Stimulated activated CD4-positive, alpha-beta T cell treated with anti-CD3 and anti-CD28 coated beads, Interleukin-4, amount 100 ng/mL, for 24 hours (primary cell): ENCODE measurements at regions not wholly inside any gene's neighbourhood (a gene's known extent, or its start where the extent isn't known, plus 50 kb on each side); places are given as distances from the start of the nearest gene placed in this dataset.

Experiments used
- DNase-seq: peaks from one replicate; pipeline ENCODE4 v3.0.0-alpha.2; 2020

DNA sequence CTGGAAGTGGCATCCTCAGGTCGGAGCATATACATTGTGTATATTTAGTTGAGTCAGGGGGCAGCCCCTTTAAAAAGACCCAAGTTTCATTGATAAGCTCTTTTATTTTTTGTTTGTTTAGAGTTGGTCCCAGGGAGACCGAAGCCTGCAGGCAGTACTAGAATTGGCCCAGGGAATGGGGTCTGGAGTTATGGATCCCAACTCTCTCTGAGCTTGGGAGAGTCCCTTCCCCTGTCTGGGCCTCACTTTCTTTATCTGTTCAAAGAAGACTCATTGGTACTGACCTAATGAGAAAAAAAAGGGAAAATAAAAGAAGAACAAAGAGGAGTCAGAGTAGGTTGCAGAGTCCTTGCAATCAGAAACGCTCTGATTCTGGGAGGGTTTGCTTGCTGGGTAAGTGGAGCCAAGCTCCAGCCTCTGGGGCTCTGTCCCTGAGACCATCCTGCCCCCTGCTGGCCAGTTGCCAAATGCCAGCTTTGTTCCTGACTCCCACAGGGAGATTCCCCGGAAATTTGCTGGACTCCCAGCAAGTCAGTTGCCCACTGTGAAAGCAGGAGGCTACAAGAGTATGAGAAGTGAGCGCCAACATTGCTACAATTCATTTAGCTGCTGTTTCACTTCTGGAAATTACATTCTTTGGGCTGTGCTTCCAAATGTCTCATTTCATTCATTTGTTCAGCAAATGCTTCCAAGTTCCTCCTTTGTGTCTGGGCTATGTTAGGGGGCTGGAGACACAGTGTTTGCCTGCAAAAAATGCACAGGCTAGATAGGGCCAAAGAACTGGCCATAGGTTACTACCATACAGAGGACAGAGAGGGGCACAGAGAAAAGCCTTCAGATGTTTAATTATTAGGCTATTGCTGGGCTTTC is 156.2 kb downstream of the MELK start:
- DNase-seq: peak; percentile 71

DNA sequence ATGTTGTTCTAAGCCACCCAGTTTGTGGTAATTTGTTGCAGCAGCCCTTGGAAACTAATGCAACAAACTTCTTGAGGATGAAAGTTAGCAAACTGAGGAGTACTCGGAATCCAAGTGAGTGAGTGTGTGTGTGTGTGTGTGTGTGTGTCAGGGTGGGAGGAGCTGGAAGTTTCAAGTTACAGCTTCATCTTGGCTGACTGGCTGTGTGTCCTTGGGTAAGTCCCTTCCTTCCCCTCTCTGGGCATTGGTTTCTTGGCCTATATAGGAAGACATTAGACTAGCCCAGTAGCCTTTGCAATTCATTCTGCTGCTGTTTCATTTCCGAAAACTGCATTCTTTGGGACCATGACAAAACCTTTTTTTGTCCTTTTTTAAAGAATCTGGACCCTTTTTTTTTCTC is 157.2 kb downstream of the MELK start:
- DNase-seq: no peak

DNA sequence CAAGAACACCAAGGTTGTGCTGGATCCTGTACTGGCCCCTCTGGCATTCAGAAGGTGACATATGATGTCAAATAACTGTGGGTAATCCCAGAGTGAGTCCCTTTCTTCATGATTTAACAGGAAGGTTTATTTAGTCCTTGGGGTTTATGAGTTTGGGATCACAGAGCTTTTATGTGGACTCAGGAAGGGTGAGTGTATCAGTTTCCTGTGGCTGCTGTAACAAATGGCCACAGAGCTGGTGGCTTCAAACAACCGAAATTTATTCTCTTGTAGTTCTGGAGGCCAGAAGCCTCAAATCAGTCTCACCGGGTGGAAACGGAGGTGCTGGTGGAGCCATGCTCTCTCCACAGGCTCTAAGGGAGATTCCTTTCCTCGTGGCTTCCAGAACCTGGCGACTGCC is 157.7 kb downstream of the MELK start:
- DNase-seq: no peak

DNA sequence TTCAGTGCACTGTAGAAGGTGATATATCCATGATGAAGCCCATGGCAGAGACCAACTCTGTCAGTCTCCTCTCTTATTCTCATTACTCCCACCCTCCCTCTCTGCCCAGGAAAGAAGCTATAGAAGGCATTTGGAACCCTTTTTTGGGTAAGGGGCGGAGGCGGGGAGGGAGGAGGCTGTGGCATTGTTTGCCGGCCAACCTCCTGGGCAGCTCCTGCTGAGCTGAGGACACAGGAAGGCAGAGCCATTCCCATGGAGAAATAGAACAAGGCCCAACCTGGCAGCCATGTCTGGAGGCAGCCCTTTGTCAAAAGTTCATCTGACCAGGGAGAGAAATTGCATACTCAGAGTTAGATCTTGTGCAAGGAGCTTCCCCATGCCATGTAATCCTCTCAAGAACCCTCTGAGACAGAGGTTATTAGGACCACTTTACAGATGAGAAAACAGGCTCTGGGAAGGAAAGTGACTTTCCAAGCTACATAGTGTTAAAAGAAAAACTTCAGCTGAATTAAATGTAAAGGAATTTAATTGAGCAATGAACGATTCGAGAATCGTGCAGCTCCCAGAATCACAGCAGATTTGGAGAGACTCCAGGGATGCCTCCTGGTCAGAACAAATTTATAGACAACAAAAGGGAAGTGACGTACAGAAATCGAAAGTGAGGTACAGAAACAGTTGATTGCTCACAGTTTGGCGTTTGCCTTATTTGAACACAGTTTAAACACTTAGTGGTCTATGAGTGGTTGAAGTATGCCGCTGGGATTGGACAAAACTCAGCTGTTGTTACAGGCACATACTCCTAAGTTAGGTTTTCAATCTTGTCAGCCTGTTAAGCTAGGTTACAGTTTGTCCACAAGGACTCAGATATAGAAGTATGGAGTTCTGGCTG is 158.6 kb downstream of the MELK start:
- DNase-seq: no peak

DNA sequence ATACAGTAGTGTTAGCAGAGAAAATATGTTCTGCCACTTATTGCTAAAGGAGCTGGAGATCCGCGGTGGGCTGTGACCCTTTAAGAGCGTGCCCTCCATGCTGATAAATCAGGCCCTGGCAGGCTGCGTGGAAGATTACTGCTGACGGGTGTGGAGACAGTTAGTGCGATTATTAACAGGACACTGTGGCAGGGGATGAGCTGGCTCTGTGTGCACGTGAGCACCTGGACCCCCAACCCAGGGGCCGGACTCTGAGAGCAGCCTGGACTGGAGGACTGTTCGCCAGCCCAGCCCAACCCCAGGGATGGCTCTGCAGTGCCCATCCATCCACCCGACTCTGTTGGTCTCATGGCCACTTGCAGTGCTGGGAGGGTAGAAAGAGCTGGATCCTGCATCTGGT is 162.0 kb downstream of the MELK start:
- no peak for DNase-seq

DNA sequence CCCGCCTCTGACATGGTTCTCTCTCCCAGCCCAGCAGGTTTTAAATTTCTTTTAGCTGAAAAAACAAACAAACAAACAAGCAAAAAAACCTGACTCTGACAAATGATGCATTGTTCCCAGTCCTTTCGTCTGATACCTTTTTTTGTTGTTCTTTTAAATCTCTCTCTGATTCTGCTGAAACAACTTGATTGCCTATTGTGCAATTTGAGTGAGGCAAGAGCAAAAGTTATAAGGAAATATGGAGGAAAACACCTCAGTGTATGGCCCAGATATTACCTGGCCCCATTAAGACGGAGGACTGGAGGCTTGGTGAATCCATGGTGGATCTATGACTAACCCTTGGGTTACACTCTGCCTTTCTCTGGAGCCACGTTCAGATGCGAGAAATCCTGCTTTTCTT is 164.0 kb downstream of the MELK start:
- DNase-seq: no peak

DNA sequence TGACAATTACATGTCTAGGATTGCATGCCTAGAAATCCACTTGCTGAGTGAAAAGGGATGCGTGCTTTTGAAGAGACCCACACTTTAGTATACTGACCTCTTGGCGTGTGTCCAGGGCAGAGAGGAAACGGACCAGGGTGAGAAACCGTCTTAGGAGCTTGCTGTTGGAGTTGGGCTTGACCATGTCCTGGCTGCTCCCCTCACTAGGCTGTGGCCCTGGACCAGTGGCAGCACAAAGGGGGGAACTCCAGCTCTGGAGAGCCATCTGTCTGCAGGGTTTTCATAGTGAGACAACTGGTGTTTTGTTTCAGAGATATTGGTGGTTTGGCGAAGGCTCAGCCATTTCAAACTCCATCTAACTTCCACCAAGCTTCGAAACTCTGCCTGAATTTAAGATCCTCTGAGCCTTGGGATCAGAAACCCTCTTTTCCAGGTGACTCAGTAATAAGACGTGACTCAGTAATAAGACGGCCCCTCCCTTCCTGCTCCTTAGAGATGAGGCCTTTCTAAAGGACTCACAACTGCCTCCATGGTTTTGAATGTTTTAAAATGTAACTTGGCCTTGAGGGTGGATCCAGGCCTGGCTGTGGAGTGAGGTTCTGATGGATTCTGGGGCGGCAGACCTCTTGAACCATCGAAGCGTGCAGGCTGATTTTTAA is 165.8 kb downstream of the MELK start:
- DNase-seq: no peak

DNA sequence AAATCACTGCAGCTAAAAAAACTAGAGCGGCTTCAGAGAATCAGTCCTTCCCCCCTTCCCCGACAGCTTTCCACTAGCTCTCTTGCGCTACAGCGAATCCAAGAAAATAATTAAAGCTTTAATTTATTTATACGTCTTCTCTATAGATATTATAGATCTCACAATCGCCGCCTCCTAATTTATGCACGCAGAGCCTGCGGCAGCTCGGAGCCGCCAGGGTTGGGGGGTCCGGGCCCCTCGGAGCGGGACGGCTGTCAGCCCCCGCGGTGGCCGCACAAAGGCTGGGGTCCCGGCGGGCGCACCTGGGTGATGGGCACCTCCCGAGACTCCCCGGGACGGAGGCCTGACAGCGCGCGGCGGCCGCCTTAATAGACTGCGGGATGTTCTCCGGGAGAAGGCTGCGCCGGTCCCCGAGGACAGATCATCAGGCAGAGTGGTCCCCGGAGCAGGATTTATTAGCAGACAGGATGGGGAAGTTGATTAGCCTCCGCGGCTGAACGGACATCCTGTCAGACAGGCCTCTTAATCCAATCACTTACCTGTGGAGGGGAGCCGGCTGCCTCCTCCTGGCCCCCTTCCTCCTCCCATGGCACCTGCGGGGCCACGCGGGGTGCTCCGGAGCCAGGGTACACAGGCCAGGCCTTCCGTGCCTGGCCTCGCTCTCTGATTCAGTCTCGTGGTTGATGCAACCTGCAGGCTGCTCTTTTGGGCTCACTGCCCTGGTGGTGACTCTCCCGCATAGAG is 166.8 kb downstream of the MELK start:
- DNase-seq: no peak

DNA sequence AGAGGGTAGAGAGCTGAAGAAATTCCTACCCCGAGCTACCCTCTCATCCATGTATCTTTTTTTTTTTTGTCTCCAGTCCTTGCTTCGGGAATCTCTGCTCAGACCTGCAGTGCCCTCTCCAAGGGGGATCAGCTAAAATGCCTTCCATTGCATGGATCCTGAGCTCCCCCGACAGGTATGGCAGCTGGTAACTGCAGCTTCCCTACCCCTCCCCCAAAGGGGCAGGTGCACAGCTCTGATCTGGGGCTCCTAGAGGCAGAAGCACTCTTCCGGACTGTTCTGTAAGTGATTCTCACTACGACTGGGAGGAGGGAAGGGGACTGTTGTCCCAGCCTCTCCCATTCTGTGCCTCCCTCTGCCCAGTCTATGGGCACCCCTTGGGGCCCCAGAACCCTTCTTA is 169.6 kb downstream of the MELK start:
- no peak for DNase-seq

DNA sequence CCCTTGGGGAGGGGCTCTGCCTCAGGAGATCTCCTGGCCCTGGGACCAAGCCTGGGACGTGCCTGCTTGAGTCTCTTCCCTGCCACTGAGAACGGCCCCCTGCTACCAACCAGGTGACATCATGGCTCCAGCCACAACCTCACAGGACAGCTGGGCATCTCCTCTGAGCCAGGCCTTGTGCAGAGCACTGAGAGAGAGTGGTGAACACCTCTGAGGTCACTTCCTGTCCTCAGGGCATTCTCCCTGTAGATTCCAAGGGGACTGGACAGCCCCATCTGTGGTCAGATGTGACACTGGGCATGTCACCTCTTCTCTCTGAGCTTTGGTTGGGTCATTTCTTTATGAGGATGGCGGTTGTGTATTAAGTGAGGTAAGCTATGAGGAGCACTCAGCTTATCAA is 172.0 kb downstream of the MELK start:
- no peak for DNase-seq

DNA sequence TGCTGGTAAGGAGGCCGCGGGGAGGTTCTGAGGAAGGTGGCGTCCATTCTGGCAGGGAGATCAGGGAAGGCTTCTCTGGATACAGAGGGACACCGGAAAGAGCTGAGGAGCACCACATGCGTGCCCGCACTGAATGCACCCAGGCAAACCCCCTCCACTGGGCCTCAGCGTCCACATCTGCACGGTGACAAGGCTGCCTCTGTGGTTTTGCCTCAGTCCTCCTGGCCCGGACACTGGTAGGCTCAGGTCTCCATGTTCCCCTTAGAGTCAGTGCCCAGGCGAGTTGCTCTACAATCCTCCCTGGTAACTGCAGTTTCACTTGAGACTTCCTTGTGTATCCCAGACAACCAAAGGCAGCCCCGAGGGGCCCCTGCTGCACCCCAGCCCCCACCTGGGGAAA is 173.3 kb downstream of the MELK start:
- DNase-seq: no peak

DNA sequence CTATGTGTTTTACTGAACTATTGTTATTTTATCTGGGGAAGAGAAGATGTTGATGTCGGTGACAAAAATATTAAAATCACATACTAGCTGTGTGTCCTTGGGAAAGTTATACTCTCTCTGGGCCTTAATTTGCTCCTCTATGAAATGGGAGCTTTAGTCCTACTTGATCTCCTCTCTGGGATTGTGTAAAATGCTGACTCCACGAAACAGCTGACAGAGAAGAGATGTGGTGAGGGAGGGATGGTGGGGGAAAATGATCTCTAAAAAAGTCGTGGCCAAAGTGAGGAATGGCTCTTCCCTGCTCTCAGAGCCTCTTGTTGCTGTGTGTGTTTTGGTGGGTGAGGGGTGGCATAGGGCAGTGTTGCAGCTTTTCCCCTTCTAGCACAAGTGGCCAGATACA is 173.7 kb downstream of the MELK start:
- DNase-seq: no peak

DNA sequence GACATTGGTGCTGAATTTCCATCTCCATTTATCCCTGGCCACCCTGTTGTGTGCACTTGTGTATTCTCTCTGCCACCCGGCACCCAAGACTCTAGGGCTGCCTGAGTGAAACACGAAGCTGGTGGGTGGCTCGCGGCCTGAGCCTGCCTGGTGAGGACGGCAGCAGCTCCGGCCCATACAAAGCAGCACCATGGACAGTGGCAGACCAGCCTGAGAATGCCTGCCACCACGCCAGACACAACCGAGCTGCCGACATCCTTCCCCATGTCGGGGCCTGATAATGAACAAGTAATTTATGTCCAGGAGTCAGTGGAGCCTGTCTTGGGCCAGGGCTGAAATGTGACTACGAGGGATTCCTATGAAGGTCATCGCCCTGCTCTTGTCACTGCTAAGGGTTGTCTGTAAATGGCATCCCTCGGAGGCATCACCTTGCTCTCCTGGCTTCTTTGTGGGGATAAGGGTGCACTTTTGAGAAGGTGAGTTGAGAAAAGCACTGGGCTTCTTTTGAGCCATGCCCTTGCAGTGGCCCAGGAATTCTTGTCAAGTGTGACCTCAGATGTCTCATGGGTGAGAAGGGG is 175.7 kb downstream of the MELK start:
- DNase-seq: peak; percentile 16

DNA sequence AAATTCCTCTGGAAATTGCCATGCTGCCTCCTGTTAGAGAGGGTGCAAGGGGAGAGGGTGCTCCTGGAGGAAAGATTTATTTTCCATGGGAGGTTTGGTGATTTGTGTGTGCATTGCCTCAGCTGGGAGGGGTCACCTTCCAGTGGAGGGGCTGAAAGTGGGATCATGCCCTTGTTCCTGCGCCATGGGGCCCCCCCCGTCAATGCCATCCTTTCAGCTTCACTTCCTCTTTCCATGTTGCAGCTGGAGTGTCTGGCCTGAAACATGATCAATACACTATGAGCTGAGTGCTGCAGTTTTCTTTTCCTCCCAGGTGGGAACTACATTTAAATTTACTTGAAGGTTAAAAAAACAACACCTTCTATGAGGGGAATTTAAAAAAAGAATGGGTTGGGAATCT is 176.8 kb downstream of the MELK start:
- DNase-seq: no peak

DNA sequence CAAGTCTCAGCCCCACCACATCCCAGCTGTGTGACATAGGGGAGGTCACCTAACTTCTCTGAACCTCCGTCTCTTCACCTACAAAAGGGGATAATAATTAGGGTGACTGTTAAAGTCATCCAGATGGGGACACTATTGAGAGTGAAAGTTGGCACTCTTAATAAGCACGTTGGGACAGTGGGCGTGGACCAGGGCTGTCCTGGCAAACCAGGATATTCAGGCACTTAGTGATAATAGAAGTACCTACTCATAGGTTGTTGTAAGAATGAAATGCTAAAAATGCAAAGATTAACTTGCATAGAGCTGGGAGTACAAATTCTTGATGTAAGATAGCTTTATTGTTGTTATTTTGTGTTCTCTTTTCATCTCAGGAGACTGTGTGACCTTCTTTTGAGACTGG is 177.9 kb downstream of the MELK start:
- DNase-seq: no peak

DNA sequence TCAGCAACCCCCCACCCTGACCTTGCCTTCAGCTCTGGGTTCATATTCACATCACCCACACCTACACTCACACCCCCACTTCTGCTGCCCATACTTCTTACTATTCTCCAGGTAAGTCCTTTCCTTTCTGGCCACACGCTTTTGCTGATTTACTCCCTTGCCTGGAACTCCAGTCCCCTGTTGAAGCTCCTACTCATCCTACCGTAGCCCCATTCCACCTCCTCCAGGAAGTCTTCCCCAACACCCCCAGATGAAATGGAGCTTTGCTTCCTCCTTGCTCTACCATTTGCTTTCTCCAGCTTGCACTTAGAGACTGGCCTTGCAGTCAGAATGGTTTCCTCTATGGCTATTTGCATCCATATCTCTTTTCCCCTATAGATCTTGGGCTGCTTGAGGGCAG is 182.3 kb downstream of the MELK start:
- no peak for DNase-seq

DNA sequence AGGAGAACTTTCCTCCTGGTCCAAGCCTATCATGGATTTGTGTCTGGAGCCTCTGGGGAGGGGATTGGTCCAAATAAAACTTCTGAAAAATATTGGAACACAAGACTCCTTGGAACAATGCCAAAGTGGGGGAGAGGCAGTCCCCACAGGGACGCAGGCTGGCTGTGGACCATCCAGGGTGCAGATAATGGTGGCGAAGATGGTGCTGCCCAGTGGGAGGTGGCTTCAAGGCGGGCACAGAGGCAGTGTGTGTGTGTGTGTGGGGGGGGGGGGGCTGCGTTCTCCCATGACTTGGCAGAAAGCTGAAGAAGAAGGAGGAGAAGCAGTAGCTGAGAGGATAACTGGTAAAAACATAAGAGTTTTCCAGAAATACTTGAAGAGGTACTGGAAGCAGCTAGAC is 186.4 kb downstream of the MELK start:
- no peak for DNase-seq

DNA sequence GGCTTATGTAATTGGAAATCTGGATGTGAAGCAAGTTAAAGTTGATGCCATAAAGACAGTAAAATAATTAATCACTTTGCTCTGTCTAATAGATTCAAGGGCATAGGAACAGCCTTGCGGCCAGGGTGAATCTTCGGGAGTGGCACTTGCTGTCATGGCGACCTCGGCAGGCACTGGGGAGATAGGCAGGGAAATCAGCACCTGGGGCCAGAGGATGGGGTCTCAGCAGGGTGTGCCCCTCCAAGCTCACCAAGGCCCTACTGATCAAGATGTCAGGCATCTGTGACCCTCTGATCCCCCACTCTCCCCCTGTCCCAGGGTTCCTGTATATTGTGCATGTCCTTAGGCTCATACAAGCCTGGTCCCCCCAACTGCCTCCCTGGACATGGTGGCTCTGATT is 187.3 kb downstream of the MELK start:
- no peak for DNase-seq

DNA sequence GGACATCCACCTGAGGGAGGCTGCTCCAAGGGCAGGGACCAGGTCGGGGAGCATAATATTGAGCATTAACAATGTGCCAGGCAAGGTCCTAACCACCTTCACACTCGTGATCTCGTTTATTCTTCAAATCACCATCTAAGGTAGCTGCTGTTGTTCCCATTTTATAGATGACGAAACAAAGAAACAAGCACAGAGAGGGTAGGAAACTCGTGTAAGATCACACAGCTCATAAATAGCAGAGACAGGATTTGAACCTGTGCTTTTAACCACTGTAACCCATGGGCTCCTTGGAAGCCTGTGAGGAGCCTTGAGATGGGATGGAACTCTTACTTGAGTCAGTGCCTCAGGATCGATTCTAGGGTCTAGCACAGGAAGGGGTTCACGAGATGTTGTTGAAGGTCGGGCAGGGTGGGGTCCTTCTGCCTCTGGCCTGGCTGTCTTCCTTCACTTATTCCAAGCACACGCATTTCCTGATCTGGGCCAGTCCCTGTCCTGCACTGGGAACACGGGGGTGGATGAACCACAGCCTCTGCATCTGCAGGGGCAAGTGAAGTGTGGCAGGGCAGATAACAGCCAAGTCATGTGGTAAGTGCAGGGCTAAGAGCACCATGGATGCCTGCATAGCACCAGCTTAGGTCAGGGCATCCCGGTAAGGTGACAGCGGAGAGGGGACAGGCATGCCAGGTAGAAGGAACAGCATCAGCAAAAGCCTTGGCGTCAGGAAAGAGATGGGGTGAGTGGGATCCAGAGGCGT is 188.1 kb downstream of the MELK start:
- DNase-seq: no peak

DNA sequence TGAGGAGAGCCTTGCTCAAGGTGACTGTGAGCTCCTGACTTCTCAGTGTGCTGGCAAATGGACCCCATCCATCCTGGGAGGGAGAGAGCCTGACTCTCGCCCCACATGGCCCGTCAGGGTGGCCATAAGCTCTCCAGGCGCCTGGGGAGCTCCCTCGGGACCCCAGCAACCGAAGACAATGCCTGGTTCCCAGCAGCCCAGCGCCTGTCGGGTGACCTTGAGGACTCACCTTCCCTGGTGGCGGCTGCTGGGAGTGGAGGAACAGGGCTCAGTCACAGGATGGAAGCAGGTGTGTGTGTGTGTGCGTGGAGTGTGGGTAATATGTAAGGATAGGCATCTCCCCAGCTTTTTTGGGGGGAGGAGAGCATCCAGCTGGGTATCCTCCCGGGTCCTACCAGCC is 190.3 kb downstream of the MELK start:
- no peak for DNase-seq

DNA sequence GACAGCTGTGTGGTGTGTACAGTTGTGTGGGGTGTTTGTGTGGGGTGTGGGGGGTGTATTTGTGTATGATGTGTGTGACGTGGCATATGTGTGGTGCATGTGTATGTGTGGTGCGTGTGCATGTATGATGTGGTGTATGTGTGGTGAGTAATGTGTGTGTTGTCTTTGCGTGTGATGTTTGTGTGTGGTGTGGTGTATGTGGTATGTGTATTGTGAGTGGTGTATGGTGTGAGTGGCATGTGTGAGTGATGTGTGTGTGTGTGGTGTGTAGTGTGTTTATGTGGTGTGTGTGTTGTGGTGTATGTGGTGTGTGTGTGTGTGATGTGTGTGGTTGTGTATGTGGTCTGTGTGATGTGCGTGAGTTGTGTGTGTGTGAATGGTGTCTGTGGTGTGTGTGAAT is 191.1 kb downstream of the MELK start:
- no peak for DNase-seq
